ACC112 (cell line): ENCODE measurements at regions not wholly inside any gene's neighbourhood (a gene's known extent, or its start where the extent isn't known, plus 50 kb on each side); places are given as distances from the start of the nearest gene placed in this dataset.
"Not testable (repeated sequence)": the region's sequence is repeated elsewhere in the genome, so short reads cannot be mapped to it uniquely, and the experiment has no call there.

Experiments used
- H2AFZ ChIP-seq: fragments of 200-600 bp; sonication (generic); one replicate; pipeline ENCODE4 v1.6.0; 2017; ENCODE audit warnings: antibody characterized with exemption, low read length; ENCODE audit not compliant: unreplicated experiment
- H3K27ac ChIP-seq: fragments of 200-600 bp; sonication (generic); 2 replicates; pipeline ENCODE4 v1.5.1; 2014; ENCODE audit warnings: low read depth, mild to moderate bottlenecking, antibody characterized with exemption, low read length, moderate library complexity
- H3K27me3 ChIP-seq: fragments of 200-600 bp; sonication (generic); 2 replicates; pipeline ENCODE4 v1.6.1; 2014; ENCODE audit warnings: mild to moderate bottlenecking, antibody characterized with exemption, low read length, moderate library complexity, mixed read lengths; ENCODE audit not compliant: insufficient read depth
- H3K36me3 ChIP-seq: fragments of 200-600 bp; sonication (generic); 2 replicates; pipeline ENCODE4 v1.6.1; 2016; ENCODE audit warnings: mild to moderate bottlenecking, antibody characterized with exemption, low read length, moderate library complexity, mixed read lengths; ENCODE audit not compliant: insufficient read depth
- H3K4me1 ChIP-seq: fragments of 200-600 bp; sonication (generic); one replicate; pipeline ENCODE4 v1.6.1; 2016; ENCODE audit warnings: low read length, mixed read lengths; ENCODE audit not compliant: insufficient read depth, unreplicated experiment, control insufficient read depth
- H3K4me3 ChIP-seq: fragments of 200-600 bp; sonication (generic); 2 replicates; pipeline ENCODE4 v1.5.1; 2014; ENCODE audit warnings: mild to moderate bottlenecking, low read depth, low read length
- H3K79me2 ChIP-seq: fragments of 200-600 bp; sonication (generic); one replicate; pipeline ENCODE4 v1.6.0; 2016; ENCODE audit warnings: low read length; ENCODE audit not compliant: control insufficient read depth, unreplicated experiment, insufficient read depth

DNA sequence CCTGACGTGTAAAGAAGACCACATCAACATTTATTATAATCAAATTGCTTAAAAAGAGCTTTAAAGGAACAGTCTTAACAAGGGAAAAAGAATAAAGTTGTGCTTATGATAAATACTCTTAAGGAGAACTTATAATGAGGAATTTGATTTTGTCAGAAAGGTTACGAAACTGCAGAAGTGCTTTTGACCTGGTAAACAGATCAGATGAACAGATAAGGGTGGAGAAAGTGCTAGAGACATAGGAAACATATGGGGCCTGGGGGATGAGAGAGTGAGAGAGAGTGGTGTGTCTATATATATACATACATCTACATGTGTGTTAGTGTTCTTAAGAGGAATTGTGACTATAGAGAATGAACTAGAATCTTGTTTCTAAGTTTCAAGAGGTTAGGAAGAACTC lies 186.2 kb upstream of the GJE1 start:
- H3K27me3 ChIP-seq, result no peaks in the 10 kb centered on the region; the same call in 1 of the 2 replicates
- no peaks in the 10 kb centered on the region for H3K36me3 ChIP-seq
- no peak overlapping the region for H3K4me3 ChIP-seq
- no peaks in the 10 kb centered on the region for H3K79me2 ChIP-seq
- no peaks in the 10 kb centered on the region for H3K4me1 ChIP-seq
- no peak overlapping the region for H3K27ac ChIP-seq
- H2AFZ ChIP-seq, result no peak overlapping the region

- Histone ChIP-seq H3K79me2 (no peaks in the 10 kb centered on the region), H3K27ac (no peak overlapping the region), H3K27me3 (peaks cover 13% of the 10 kb centered on the region; the same call in 1 of the 2 replicates), H2AFZ (no peak overlapping the region), H3K4me3 (no peak overlapping the region), H3K36me3 (no peaks in the 10 kb centered on the region), H3K4me1 (no peaks in the 10 kb centered on the region)
Measured at GRCh38 chr6:141938664-141939063, 194.1 kb upstream of the GJE1 start.

- Histone ChIP-seq H3K4me3 (no peak overlapping the region), H3K27me3 (0 out of 2 replicates have a peak, but pooled peaks cover 5% of the 10 kb centered on the region), H2AFZ (no peak overlapping the region), H3K4me1 (no peaks in the 10 kb centered on the region), H3K36me3 (no peaks in the 10 kb centered on the region), H3K79me2 (no peaks in the 10 kb centered on the region), H3K27ac (no peak overlapping the region)
Measured at GRCh38 chr6:141932685-141933084, 200.0 kb upstream of the GJE1 start.

GRCh38 chr6:141926200-141926900 lies 206.4 kb upstream of the GJE1 start:
- not testable (repeated sequence) for H3K79me2 ChIP-seq, H2AFZ ChIP-seq, H3K4me3 ChIP-seq, H3K27me3 ChIP-seq, H3K36me3 ChIP-seq, H3K4me1 ChIP-seq, H3K27ac ChIP-seq

DNA sequence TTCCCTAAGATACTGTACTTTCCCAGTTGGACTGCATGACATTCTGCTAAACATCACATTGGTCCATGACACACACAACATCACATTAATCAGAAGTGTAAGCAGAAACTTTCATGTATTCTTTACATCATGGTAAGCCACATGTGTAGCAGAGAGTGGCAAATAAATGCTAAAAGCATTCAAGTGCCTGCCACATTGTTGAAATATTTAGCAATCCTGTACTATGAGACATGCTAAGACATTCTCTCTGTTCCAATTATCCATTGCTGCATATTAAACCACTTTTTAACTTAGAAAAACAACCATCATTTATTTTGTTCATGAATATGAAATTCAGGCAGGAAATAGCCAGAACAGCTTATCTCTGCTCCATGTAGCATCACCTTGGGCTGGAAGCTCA lies 207.7 kb upstream of the GJE1 start:
- no peak overlapping the region for H2AFZ ChIP-seq
- H3K79me2 ChIP-seq, result no peaks in the 10 kb centered on the region
- H3K36me3 ChIP-seq, result no peaks in the 10 kb centered on the region
- no peaks in the 10 kb centered on the region for H3K4me1 ChIP-seq
- no peaks in the 10 kb centered on the region for H3K27me3 ChIP-seq
- no peak overlapping the region for H3K27ac ChIP-seq
- no peak overlapping the region for H3K4me3 ChIP-seq

DNA sequence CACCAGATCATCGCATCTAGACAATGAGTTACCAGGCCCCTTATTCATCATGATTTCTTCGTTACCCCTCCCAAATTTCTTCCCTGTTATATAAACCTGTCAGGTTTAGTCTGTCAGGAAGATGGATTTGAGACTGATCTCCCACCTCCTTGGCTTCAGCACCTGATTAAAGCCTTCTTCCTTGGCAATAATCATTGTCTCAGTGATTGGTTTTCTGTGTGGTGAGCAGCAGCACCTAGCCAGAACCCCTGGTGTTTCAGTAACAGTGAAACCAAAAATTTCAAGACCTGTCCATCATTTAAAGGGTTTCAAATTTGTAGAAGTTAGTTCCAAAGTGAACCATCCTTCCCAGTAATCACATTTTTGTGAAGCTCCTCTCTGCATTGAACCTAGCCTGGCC lies 209.8 kb upstream of the GJE1 start:
- Histone ChIP-seq H3K4me1 (no peaks in the 10 kb centered on the region), H3K79me2 (no peaks in the 10 kb centered on the region), H3K4me3 (no peak overlapping the region), H3K27me3 (no peaks in the 10 kb centered on the region), H3K36me3 (no peaks in the 10 kb centered on the region), H2AFZ (no peak overlapping the region), H3K27ac (no peak overlapping the region)

DNA sequence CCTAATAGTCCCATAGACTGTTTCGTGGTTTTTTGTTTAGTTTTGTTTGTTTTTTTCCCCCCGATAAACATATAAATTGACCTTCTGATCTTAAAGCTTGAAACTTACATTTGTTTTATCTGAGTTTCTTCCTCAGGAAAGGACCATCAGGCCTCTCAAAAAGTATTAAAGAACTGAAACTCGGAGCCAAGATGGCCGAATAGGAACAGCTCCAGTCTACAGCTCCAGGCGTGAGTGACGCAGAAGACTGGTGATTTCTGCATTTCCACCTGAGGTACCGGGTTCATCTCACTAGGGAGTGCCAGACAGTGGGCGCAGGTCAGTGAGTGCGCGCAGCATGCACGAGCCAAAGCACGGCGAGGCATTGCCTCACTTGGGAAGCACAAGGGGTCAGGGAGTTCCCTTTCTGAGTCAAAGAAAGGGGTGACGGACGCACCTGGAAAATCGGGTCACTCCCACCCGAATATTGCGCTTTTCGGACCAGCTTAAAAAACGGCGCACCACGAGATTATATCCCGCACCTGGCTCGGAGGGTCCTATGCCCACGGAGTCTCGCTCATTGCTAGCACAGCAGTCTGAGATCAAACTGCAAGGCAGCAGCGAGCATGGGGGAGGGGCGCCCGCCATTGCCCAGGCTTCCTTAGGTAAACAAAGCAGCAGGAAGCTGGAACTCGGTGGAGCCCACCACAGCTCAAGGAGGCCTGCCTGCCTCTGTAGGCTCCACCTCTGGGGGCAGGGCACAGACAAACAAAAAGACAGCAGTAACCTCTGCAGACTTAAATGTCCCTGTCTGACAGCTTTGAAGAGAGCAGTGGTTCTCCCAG lies 215.8 kb upstream of the GJE1 start:
- H3K4me1 ChIP-seq, H3K36me3 ChIP-seq, H3K79me2 ChIP-seq, H3K4me3 ChIP-seq, H3K27ac ChIP-seq, H3K27me3 ChIP-seq, H2AFZ ChIP-seq: not testable (repeated sequence)

- no peaks in the 10 kb centered on the region for H3K36me3 ChIP-seq
- H3K4me1 ChIP-seq, result no peaks in the 10 kb centered on the region
- H3K79me2 ChIP-seq, result no peaks in the 10 kb centered on the region
- H2AFZ ChIP-seq, result no peak overlapping the region
- H3K27me3 ChIP-seq, result no peaks in the 10 kb centered on the region
- no peak overlapping the region for H3K4me3 ChIP-seq
- no peak overlapping the region for H3K27ac ChIP-seq
Measured at GRCh38 chr6:141914646-141915045, 218.1 kb upstream of the GJE1 start.

DNA sequence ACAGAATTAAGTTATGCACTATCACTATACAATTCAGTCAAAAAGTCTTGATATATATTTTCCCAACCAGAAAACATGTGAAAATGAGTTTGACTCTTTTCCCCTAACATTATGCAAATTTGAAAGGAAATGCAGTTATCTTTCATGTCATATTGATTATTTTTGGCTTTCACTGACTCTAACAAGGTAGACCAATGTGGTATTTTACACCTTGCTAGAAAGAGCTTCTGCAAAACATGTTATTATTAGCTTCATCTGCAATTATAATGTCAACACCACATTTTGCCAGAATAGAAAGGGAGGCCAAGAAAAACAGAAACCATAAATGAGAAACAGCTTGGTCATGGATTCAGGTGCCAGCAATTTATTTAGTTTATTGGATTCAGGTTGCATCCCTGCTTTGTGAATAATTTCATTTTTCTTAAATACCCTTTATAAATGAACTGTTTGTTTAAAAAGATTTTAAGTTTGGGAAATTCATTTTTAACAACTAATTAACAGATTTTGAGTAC lies 226.1 kb upstream of the GJE1 start:
- H3K27me3 ChIP-seq, result no peaks in the 10 kb centered on the region
- no peak overlapping the region for H3K4me3 ChIP-seq
- H3K27ac ChIP-seq, result no peak overlapping the region
- H3K36me3 ChIP-seq, result no peaks in the 10 kb centered on the region
- H2AFZ ChIP-seq, result no peak overlapping the region
- no peaks in the 10 kb centered on the region for H3K79me2 ChIP-seq
- H3K4me1 ChIP-seq, result no peaks in the 10 kb centered on the region

DNA sequence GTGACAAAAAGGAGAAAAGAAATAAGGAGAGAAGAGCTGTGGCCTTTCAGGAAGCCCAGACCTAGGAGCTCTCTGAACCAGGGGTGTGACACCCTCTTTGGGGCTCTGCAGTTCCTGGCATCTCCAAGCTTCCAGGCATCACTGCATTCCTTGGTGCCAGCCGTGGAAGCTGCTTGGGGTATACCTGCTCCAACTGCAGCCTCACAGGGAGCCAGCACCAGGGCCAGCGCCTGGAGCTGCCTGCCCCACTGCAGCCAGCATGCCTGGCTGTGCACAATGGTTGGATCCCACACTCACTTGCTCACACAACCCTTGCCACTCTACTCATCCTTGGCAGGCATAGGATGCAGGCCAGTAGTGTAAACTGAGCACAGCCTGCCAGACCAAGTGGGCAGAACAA lies 242.1 kb upstream of the GJE1 start:
- Histone ChIP-seq H3K27ac (no peak overlapping the region), H3K27me3 (0 out of 2 replicates have a peak, but pooled peaks cover 3% of the 10 kb centered on the region)

GRCh38 chr6:141884850-141885249 lies 247.9 kb upstream of the GJE1 start:
- Histone ChIP-seq H3K36me3 (no peaks in the 10 kb centered on the region), H3K27me3 (0 out of 2 replicates have a peak, but pooled peaks cover 3% of the 10 kb centered on the region), H3K27ac (no peak overlapping the region), H3K4me1 (no peaks in the 10 kb centered on the region), H3K79me2 (no peaks in the 10 kb centered on the region), H3K4me3 (no peak overlapping the region), H2AFZ (no peak overlapping the region)

More for the DNA sequence above, 242.1 kb upstream of the GJE1 start:
- Histone ChIP-seq H3K79me2 (no peaks in the 10 kb centered on the region), H3K36me3 (no peaks in the 10 kb centered on the region), H3K4me3 (no peak overlapping the region), H2AFZ (no peak overlapping the region), H3K4me1 (no peaks in the 10 kb centered on the region)
